GM12874 (cell line): ENCODE measurements at regions not wholly inside any gene's neighbourhood (a gene's known extent, or its start where the extent isn't known, plus 50 kb on each side); places are given as distances from the start of the nearest gene placed in this dataset.

ENCODE experiments used
- CTCF ChIP-seq: IDR thresholded peaks from 2 replicates; pipeline ENCODE4 v1.5.1; 2011; ENCODE audit warnings: low read depth, mild to moderate bottlenecking, control low read depth, low read length, moderate library complexity; ENCODE audit not compliant: insufficient read depth

- TF ChIP-seq CTCF = no peak
Observed at GRCh38 chr20:11377761-11378160, 539.9 kb upstream of the BTBD3 start.

- no peak for TF ChIP-seq CTCF
Observed at GRCh38 chr20:11378252-11378651, 539.4 kb upstream of the BTBD3 start.

GRCh38 chr20:11379257-11380011 is 538.3 kb upstream of the BTBD3 start:
- no peak for TF ChIP-seq CTCF

- TF ChIP-seq CTCF = no peak
Observed at GRCh38 chr20:11380283-11380682, 537.4 kb upstream of the BTBD3 start.

- no peak for TF ChIP-seq CTCF
Observed at GRCh38 chr20:11387189-11387754, 530.4 kb upstream of the BTBD3 start.

GRCh38 chr20:11389186-11389585 is 528.5 kb upstream of the BTBD3 start:
- TF ChIP-seq CTCF = no peak

- TF ChIP-seq CTCF = no peak
Observed at GRCh38 chr20:11391591-11391990, 526.1 kb upstream of the BTBD3 start.
